HG03095 (cell line): ENCODE measurements at regions not wholly inside any gene's neighbourhood (a gene's known extent, or its start where the extent isn't known, plus 50 kb on each side); places are given as distances from the start of the nearest gene placed in this dataset.

Experiments used
- ATAC-seq: cut with Tn5 transposase; IDR thresholded peaks from one replicate; pipeline ENCODE4 v1.9.1; 2021; ENCODE audit warnings: moderate library complexity; ENCODE audit not compliant: unreplicated experiment

DNA sequence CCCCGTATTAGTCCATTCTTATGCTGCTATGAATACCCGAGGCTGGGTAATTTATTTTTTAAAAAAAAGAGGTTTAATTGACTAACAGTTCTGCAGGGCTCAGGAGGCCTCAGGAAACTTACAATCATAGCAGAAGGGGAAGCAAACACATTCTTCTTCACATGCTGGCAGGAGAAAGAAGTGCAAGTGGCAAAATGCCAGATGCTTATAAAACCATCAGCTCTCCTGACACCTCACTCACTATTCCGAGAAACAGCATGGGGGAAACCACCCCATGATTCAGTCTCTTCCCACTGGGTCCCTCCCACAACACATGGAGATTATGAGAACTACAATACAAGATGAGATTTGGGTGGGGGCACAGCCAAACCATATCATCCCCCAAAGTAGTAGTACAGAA is 2148.5 kb upstream of the PIK3C3 start:
- no peak for ATAC-seq

- ATAC-seq, result no peak
Observed at GRCh38 chr18:39805218-39805617, 2149.8 kb upstream of the PIK3C3 start.

DNA sequence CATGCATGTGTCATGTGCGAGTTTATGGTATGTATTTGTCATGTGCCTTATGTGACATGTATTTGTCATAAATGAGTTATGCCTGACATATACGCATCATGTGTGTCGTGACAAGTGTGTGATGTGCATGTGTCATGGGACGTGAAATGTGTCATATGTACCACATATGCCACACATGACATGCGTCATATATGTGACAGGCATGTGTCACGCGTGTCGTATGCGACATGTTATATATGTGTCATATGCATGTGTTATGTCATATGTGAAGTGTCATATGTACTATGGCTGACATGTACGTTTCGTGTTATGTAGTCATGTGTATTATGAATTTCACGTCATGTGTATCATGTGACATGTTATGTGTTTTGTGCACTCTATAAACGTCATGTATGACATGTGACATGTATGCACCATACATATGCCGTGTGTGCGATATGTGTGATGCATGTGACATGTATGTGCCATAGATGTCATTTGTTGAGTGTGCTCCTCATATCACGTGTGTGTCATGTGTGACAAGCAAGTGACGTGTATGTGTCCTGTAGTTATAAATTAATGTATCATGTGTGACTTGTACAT is 2152.3 kb upstream of the PIK3C3 start:
- no peak for ATAC-seq

DNA sequence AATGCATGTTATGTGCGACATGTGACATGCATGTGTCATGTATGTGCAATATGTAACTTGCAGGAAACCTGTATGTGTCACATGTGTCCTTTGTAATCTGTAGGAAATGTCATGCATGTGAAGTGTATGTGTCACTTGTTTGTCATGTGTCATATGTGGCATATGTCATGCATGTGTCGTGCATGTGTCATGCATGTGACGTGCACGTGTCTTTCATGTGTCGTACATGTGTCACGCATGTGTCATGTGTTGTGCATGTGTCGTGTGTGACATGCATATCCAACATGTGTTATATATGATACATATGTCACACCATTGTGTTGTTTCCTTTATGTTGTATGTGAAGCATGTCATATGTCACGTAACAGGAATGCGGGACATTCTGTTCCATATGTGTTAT is 2153.2 kb upstream of the PIK3C3 start:
- ATAC-seq, result no peak

- no peak for ATAC-seq
Observed at GRCh38 chr18:39801010-39801409, 2154.0 kb upstream of the PIK3C3 start.

DNA sequence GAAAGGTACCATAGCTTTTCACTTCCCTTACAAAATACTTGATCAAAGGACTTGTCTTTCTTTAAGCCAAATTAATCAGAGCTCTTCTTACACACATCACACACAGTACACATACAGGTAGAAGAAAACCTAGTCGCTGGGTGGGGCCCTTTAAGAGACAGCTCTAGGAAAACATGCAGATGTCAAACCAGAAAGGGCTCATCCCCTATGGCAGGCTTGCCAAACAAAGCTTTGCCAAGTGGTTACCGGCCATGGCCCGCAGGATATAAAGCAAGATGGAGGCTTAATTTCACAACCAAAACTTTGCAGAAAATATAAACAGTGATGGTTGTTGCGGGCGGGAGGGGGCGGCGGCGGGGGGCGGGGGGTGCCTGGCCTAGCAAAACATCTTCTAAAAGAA is 2156.0 kb upstream of the PIK3C3 start:
- no peak for ATAC-seq

DNA sequence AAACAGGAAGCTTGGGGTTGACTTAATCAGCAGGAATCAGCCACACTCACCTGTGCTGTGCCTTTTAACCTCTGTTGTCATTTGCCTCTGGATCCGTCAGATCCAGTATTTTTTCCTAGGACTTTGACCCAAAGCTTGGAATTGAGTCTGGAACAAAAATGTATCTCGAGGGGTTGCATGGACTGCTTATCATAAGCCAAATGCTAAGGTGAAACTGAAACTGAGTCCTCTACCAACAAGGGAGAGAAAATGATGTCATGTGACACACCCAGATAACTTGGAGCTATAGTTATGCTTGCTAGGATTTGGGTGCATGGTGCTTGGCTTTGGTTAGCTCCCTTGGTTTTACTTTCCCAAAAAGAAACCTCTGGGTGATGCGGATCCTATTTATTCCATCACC is 2158.6 kb upstream of the PIK3C3 start:
- ATAC-seq, result no peak

- ATAC-seq, result no peak
Observed at GRCh38 chr18:39795350-39795749, 2159.7 kb upstream of the PIK3C3 start.

GRCh38 chr18:39793609-39794008 is 2161.4 kb upstream of the PIK3C3 start:
- ATAC-seq, result no peak

DNA sequence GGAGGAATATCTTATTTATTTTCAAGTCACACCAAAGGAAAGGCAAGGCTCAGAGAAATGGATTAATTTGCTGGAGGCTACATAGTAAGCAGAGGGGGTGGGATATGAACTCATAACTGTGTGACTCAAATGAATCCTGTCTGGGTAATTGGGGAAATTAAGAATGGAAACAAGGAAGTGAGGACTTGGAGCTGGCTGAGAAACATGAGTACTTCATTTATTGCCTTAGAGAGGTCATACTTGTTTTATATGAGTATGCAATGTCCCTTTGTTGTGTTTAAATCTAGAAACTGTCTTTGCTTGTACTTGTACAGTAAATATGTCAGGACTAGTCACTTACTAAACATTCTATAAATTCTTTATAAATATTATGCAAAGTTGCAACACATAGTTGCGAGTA is 2166.7 kb upstream of the PIK3C3 start:
- no peak for ATAC-seq

- no peak for ATAC-seq
Observed at GRCh38 chr18:39786477-39786876, 2168.6 kb upstream of the PIK3C3 start.

- no peak for ATAC-seq
Observed at GRCh38 chr18:39784541-39784940, 2170.5 kb upstream of the PIK3C3 start.

DNA sequence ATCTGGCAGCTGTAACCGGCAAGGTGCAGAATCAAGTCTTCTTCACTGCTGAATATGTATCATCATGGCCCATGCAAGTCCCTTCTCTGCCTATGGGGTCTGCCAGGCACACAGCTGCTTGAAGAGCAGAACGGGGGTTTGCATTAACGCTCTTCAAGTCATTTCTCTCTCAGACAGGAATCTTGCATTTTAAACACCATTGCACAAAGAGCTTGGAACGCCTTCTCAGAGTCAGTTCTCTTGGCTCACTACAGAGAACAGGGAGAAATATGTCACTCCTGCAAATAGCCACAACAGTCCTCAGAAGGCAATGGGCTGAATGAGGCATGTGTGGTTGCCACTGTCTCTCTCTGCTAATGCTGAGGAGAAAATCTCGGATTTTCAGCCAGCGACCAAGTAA is 2173.5 kb upstream of the PIK3C3 start:
- no peak for ATAC-seq

- ATAC-seq, result no peak
Observed at GRCh38 chr18:39780774-39781173, 2174.3 kb upstream of the PIK3C3 start.

- ATAC-seq, result no peak
Observed at GRCh38 chr18:39779926-39780325, 2175.1 kb upstream of the PIK3C3 start.

DNA sequence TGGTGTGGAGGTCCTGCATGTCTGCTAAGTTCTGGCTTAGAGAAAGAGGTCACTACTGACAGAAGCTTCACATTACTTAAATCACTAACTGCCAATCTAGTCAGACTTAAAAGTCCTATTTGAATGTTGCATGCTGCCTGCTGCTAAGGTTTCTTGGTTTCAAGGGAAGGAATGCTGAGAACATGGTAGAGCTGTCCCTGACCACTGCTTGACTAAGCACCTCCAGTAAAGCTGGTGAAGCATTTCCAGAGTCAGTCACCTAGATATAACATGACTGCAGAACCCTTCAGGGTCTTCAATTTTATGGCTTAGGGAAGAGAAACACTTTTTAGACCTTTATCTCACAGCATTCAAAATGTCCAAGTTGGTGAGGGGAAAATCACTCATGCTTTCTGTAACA is 2178.3 kb upstream of the PIK3C3 start:
- no peak for ATAC-seq

DNA sequence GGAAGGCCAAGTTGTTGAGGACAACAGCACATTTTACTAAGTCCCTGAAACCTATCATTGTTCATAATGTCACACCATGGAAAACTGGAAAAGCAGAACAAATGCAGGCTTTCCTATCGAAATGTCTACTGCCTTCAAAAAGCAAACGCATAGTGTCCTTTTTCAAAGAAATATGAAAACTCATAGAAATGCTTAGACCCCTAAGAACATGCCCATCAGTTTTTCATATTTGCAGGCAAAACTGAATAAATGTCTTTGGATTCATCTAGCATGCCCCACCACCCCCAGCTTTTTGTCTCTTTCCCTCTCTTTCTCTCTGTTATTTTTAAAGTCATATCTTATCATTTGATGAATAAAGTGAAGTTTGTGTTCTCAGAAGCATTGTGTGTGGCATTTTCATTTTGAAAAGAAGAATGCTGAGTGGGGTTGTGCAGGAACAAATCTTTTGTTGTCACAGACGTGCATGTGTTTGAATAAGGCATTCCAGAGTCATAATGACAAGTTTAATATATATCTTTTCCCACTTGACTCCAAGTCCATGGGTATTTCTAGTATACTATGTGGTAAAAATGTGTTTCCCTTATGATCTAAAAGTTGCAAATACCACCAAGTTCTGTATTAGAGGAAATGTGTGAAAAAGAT is 2180.0 kb upstream of the PIK3C3 start:
- no peak for ATAC-seq

DNA sequence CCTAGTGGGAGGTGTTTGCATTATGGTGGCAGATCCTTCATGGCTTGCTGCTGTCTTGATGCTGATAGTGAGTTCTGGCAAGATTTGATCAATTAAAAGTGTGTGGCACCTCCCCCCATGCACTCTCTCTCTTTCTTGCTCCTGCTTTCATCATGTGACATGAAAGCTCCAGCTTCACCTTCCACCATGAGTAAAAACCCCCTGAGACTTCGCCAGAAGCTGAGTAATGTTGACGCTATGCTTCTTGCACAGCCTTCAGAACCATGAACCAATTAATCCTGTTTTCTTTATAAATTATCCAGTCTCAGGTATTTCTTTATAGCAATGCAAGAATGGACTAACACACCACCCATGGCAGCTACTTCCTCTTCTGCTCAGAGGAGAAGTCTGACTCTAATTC is 2181.4 kb upstream of the PIK3C3 start:
- no peak for ATAC-seq

DNA sequence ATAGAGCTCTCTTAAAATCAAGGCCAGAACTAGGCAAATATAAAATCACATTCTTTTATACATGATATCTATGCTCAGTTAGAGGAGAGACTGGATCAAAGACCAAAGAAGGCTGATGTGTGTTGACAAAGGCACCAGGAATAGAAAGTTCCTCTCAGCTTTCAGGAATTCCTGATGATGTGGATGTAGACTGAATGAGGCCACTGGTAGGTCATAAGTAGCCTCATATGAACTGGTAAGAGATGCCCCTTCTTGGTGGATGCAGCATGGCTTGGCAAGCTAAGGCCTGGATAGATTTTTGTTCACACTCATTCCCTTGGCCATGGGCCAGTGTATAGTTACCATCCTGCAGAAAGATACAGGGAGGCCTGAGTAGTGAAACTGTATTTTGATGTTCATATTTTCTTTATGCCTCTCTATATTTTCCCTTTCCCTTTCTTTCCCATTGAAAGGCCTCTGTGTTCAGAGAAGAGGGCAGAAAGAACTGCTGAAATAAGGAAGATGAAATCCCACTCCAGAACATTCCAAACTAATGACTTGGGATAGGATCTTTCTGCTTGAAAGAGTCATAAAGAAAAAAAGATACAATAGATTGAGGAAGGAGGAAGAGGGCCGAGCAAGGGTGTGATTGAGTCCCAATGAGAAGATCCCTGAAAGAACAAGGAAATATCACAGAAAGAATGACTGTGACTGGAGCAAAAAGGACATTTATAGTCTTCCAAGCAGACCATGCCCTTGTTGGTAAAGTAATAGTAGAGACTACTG is 2182.7 kb upstream of the PIK3C3 start:
- ATAC-seq, result no peak

GRCh38 chr18:39770399-39770798 is 2184.6 kb upstream of the PIK3C3 start:
- ATAC-seq, result no peak

- no peak for ATAC-seq
Observed at GRCh38 chr18:39764873-39765272, 2190.2 kb upstream of the PIK3C3 start.

DNA sequence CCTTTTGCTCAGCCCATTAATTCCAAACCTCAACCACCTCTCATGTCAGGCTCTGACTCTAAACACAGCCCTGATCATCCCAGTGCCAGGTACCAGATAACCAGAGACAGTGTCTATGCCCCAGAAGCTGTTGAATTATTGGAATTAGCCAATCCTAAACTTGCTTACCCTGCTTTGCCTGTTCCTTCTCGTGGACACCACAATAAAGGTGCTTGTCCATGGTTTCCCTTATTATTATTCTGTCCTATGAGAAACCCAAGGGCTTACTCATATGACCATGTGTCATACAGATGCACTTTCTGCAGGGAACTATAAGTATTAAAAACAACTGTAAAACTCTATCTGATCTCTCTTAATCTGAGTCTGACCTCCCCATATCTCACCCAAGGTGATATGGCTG is 2193.8 kb upstream of the PIK3C3 start:
- ATAC-seq, result no peak
